ENCODE measurements at regions not wholly inside any gene's neighbourhood (a gene's known extent, or its start where the extent isn't known, plus 50 kb on each side); places are given as distances from the start of the nearest gene placed in this dataset.

DNA sequence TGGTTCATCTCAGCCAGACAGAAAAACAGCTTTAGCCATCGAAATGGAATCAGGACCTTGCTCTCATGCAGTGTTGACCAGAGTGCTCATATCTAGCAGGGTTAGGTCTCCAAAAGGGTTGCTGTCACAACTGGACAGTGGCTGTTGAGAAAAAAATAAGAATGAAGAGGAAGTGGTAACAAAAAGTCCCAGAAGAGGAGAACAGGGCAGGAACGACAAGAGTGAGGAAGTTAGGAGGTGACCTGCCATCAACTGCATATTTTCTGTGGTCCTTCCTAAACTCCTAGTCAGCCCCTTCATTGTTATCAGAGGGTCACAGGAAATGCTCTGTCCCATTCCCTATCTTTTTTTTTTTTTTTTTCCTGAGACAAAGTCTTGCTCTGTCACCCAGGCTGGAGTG, 188.1 kb upstream of the LINC00305 start:
- Histone ChIP-seq H3K27me3 (ENCODE audit: control insufficient read depth in 2 of 2, insufficient read depth in 2 of 2, low read length in 2 of 2) (no peaks in the 10 kb centered on the region), H3K27ac (ENCODE audit: extremely low read depth, low read depth, low read length) (no peak overlapping the region), H3K9ac (ENCODE audit: insufficient read depth in 1 of 2, low read depth in 2 of 2, low read length in 2 of 2) (no peak overlapping the region), H3K4me2 (ENCODE audit: insufficient read depth, low read length) (no peak overlapping the region), H3K4me3 (no peak overlapping the region), H3K36me3 (ENCODE audit: control insufficient read depth, insufficient read depth, low read length) (no peaks in the 10 kb centered on the region), H3K9me3 (replicated peaks; ENCODE audit: control insufficient read depth, insufficient read depth, low read depth, low read length) (no peaks in the 10 kb centered on the region), H4K20me1 (replicated peaks; ENCODE audit: control insufficient read depth, insufficient read depth, low read length) (no peaks in the 10 kb centered on the region), H2AFZ (ENCODE audit: low read depth, low read length) (no peak overlapping the region), H3K4me1 (replicated peaks in 1 of 2; ENCODE audit: control insufficient read depth in 2 of 2, insufficient read depth in 2 of 2, low read length in 2 of 2) (no peaks in the 10 kb centered on the region), H3K79me2 (ENCODE audit: control insufficient read depth, insufficient read depth, low read length) (no peaks in the 10 kb centered on the region), H3K9me1 (ENCODE audit: control insufficient read depth, insufficient read depth, low read length) (no peaks in the 10 kb centered on the region)
- no TSS peak for BruUV-seq (replicated peaks)
- intact Hi-C loops (cut with micrococcal nuclease), result no loop called here
- in situ Hi-C loops (cut with MboI), result no loop called here
- no peak for DNase-seq (ENCODE audit: extremely low read depth in 1 of 4, low spot score in 3 of 4)
- no peak for FAIRE-seq
- 0% methylated on average over 2 of the region's 2 CpGs for WGBS (ENCODE audit: insufficient coverage, low coverage, missing lambda C conversion rate)
- POLR2A ChIA-PET, result no interaction called here
- TF ChIP-seq ILK (tag; IDR thresholded peaks at IDR 0.05; ENCODE audit: borderline replicate concordance, low read depth) (no peak), SNRNP70 (optimal IDR thresholded peaks at IDR 0.05; ENCODE audit: low read depth, low read length) (no peak), SETDB1 (IDR thresholded peaks at IDR 0.05; ENCODE audit: low read length) (no peak), EGR1 (conservative IDR thresholded peaks at IDR 0.05) (no peak), LEF1 (IDR thresholded peaks at IDR 0.05) (no peak), MAFF (IDR thresholded peaks at IDR 0.05; ENCODE audit: low read length) (no peak), MED1 (CRISPR knock-in tag; IDR thresholded peaks at IDR 0.05; ENCODE audit: borderline replicate concordance) (no peak), ZNF224 (CRISPR knock-in tag; IDR thresholded peaks at IDR 0.05) (no peak), ZNF584 (CRISPR knock-in tag; IDR thresholded peaks at IDR 0.05; ENCODE audit: low read depth) (no peak), RBFOX2 (IDR thresholded peaks at IDR 0.05; ENCODE audit: low read depth, low read length) (no peak), ZNF79 (CRISPR knock-in tag; IDR thresholded peaks at IDR 0.05; ENCODE audit: low read depth) (no peak), MEF2D (tag; conservative IDR thresholded peaks at IDR 0.05; ENCODE audit: low read depth) (no peak), CEBPG (CRISPR knock-in tag; IDR thresholded peaks at IDR 0.05) (no peak), CEBPG (tag; conservative IDR thresholded peaks at IDR 0.05 in 1 of 2, IDR thresholded peaks at IDR 0.05 in 1 of 2) (no peak), TEAD1 (CRISPR knock-in tag; IDR thresholded peaks at IDR 0.05) (no peak)
- TF ChIP-seq, protein P1, sequence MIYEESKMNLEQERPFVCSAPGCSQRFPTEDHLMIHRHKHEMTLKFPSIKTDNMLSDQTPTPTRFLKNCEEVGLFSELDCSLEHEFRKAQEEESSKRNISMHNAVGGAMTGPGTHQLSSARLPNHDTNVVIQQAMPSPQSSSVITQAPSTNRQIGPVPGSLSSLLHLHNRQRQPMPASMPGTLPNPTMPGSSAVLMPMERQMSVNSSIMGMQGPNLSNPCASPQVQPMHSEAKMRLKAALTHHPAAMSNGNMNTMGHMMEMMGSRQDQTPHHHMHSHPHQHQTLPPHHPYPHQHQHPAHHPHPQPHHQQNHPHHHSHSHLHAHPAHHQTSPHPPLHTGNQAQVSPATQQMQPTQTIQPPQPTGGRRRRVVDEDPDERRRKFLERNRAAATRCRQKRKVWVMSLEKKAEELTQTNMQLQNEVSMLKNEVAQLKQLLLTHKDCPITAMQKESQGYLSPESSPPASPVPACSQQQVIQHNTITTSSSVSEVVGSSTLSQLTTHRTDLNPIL (CRISPR knock-in tag; IDR thresholded peaks at IDR 0.05), result no peak
- TF ChIP-seq, protein P2, sequence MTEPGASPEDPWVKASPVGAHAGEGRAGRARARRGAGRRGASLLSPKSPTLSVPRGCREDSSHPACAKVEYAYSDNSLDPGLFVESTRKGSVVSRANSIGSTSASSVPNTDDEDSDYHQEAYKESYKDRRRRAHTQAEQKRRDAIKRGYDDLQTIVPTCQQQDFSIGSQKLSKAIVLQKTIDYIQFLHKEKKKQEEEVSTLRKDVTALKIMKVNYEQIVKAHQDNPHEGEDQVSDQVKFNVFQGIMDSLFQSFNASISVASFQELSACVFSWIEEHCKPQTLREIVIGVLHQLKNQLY (CRISPR knock-in tag; conservative IDR thresholded peaks at IDR 0.05), result no peak
- CTCF ChIA-PET (ENCODE audit: low intra/inter-chr PET ratio), result no interaction called here
- no peak for ATAC-seq

All from K562 (cell line).